T-helper 17 cell (primary cell): ENCODE measurements at regions not wholly inside any gene's neighbourhood (a gene's known extent, or its start where the extent isn't known, plus 50 kb on each side); places are given as distances from the start of the nearest gene placed in this dataset.
A peak's percentile ranks its signal among the peaks of the same experiment; 100 is the strongest.

ENCODE experiments used
- ATAC-seq: fragments of 150-1000 bp; cut with Tn5 transposase; 2 replicates; pipeline ENCODE4 v1.10.0; 2021; ENCODE audit warnings: mild to moderate bottlenecking, moderate library complexity
- DNase-seq, 3 donors: peaks; one replicate each; pipeline versions ENCODE4 v3.0.0 to v3.0.0-alpha.2; 2020 to 2021
- H3K9me3 ChIP-seq: one replicate; pipeline ENCODE4 v1.7.0; 2013; ENCODE audit warnings: low read length, mild to moderate bottlenecking; ENCODE audit not compliant: control insufficient read depth, poor library complexity, severe bottlenecking
- H3K27ac Mint-ChIP-seq: one replicate; pipeline ENCODE4 v1.8.0; 2022; ENCODE audit warnings: mild to moderate bottlenecking, moderate library complexity, mixed read lengths
- H3K27me3 Mint-ChIP-seq: one replicate; pipeline ENCODE4 v1.8.0; 2022; ENCODE audit warnings: mixed read lengths
- H3K36me3 Mint-ChIP-seq: one replicate; pipeline ENCODE4 v1.8.0; 2022; ENCODE audit warnings: low read depth, mixed read lengths
- H3K4me1 Mint-ChIP-seq: one replicate; pipeline ENCODE4 v1.8.0; 2022; ENCODE audit warnings: mild to moderate bottlenecking, mixed read lengths
- H3K4me3 Mint-ChIP-seq: one replicate; pipeline ENCODE4 v1.8.0; 2022; ENCODE audit warnings: mild to moderate bottlenecking, moderate library complexity, mixed read lengths

- Mint-ChIP-seq H3K27ac (no peak overlapping the region), H3K27me3 (no peaks in the 10 kb centered on the region), H3K36me3 (no peaks in the 10 kb centered on the region), H3K4me1 (peaks cover 34% of the 10 kb centered on the region), H3K4me3 (no peak overlapping the region)
- ATAC-seq = no peak
- no peak for DNase-seq
- no peaks in the 10 kb centered on the region for H3K9me3 ChIP-seq
Measured at GRCh38 chr2:8297376-8298231, 384.3 kb upstream of the ID2 start.

- no peak for ATAC-seq
- H3K9me3 ChIP-seq = no peaks in the 10 kb centered on the region
- Mint-ChIP-seq H3K4me1 (peaks cover 46% of the 10 kb centered on the region), H3K4me3 (no peak overlapping the region), H3K27ac (no peak overlapping the region), H3K27me3 (no peaks in the 10 kb centered on the region), H3K36me3 (no peaks in the 10 kb centered on the region)
- no peak for DNase-seq
Measured at GRCh38 chr2:8298783-8299182, 383.1 kb upstream of the ID2 start.

- Mint-ChIP-seq H3K4me3 (no peak overlapping the region), H3K36me3 (no peaks in the 10 kb centered on the region), H3K4me1 (peaks cover 59% of the 10 kb centered on the region), H3K27ac (no peak overlapping the region), H3K27me3 (no peaks in the 10 kb centered on the region)
- ATAC-seq (no peak), DNase-seq (no peak)
- no peaks in the 10 kb centered on the region for H3K9me3 ChIP-seq
Measured at GRCh38 chr2:8300216-8300615, 381.6 kb upstream of the ID2 start.

- H3K27me3 Mint-ChIP-seq = no peaks in the 10 kb centered on the region
- DNase-seq (no peak), ATAC-seq (no peak)
- H3K36me3 Mint-ChIP-seq = no peaks in the 10 kb centered on the region
- peaks cover 62% of the 10 kb centered on the region for H3K4me1 Mint-ChIP-seq
- H3K4me3 Mint-ChIP-seq = no peak overlapping the region
- H3K27ac Mint-ChIP-seq = peak overlapping the region; percentile 91
- H3K9me3 ChIP-seq = no peaks in the 10 kb centered on the region
Measured at GRCh38 chr2:8300905-8301304, 381.0 kb upstream of the ID2 start.

GRCh38 chr2:8303322-8303832 lies 378.5 kb upstream of the ID2 start:
- no peaks in the 10 kb centered on the region for H3K27me3 Mint-ChIP-seq
- peak; percentile 42 to 51 (median 48) for DNase-seq
- peak overlapping the region; percentile 82 for H3K4me3 Mint-ChIP-seq
- H3K36me3 Mint-ChIP-seq = no peaks in the 10 kb centered on the region
- H3K9me3 ChIP-seq = no peaks in the 10 kb centered on the region
- peak; percentile 87 for ATAC-seq
- H3K4me1 Mint-ChIP-seq = peaks cover 66% of the 10 kb centered on the region
- H3K27ac Mint-ChIP-seq = peak overlapping the region; percentile 87

GRCh38 chr2:8304821-8305766 lies 376.8 kb upstream of the ID2 start:
- no peaks in the 10 kb centered on the region for H3K9me3 ChIP-seq
- peaks cover 75% of the 10 kb centered on the region for H3K4me1 Mint-ChIP-seq
- no peak for DNase-seq
- H3K27me3 Mint-ChIP-seq = no peaks in the 10 kb centered on the region
- ATAC-seq = no peak
- no peaks in the 10 kb centered on the region for H3K36me3 Mint-ChIP-seq
- H3K27ac Mint-ChIP-seq = peak overlapping the region; percentile 41
- H3K4me3 Mint-ChIP-seq = no peak overlapping the region

- H3K9me3 ChIP-seq = no peaks in the 10 kb centered on the region
Measured at GRCh38 chr2:8306530-8307351, 375.1 kb upstream of the ID2 start.

GRCh38 chr2:8307606-8308180 lies 374.2 kb upstream of the ID2 start:
- no peak overlapping the region for H3K4me3 Mint-ChIP-seq
- no peaks in the 10 kb centered on the region for H3K9me3 ChIP-seq
- H3K27ac Mint-ChIP-seq = peak overlapping the region; percentile 74
- ATAC-seq (no peak), DNase-seq (no peak)
- no peaks in the 10 kb centered on the region for H3K27me3 Mint-ChIP-seq
- H3K4me1 Mint-ChIP-seq = peaks cover 73% of the 10 kb centered on the region
- no peaks in the 10 kb centered on the region for H3K36me3 Mint-ChIP-seq

More at GRCh38 chr2:8306530-8307351, 375.1 kb upstream of the ID2 start:
- DNase-seq (no peak), ATAC-seq (no peak)
- H3K27me3 Mint-ChIP-seq = no peaks in the 10 kb centered on the region
- no peaks in the 10 kb centered on the region for H3K36me3 Mint-ChIP-seq
- H3K27ac Mint-ChIP-seq = no peak overlapping the region
- peaks cover 73% of the 10 kb centered on the region for H3K4me1 Mint-ChIP-seq
- no peak overlapping the region for H3K4me3 Mint-ChIP-seq

GRCh38 chr2:8309131-8309530 lies 372.7 kb upstream of the ID2 start:
- H3K27me3 Mint-ChIP-seq = no peaks in the 10 kb centered on the region
- H3K36me3 Mint-ChIP-seq = no peaks in the 10 kb centered on the region
- peaks cover 73% of the 10 kb centered on the region for H3K4me1 Mint-ChIP-seq
- H3K9me3 ChIP-seq = no peaks in the 10 kb centered on the region
- no peak for DNase-seq
- H3K27ac Mint-ChIP-seq = peak overlapping the region; percentile 74
- peak overlapping the region; percentile 41 for H3K4me3 Mint-ChIP-seq
- ATAC-seq = no peak

GRCh38 chr2:8310557-8311455 lies 371.1 kb upstream of the ID2 start:
- no peaks in the 10 kb centered on the region for H3K27me3 Mint-ChIP-seq
- ATAC-seq = peak; percentile 75
- peak overlapping the region; percentile 90 for H3K27ac Mint-ChIP-seq
- DNase-seq = no peak
- H3K9me3 ChIP-seq = no peaks in the 10 kb centered on the region
- peak overlapping the region; percentile 81 for H3K4me3 Mint-ChIP-seq
- H3K36me3 Mint-ChIP-seq = no peaks in the 10 kb centered on the region
- peaks cover 63% of the 10 kb centered on the region for H3K4me1 Mint-ChIP-seq

- DNase-seq (no peak), ATAC-seq (no peak)
- Mint-ChIP-seq H3K4me3 (peak overlapping the region; percentile 67), H3K4me1 (peaks cover 60% of the 10 kb centered on the region), H3K27ac (peak overlapping the region; percentile 90), H3K36me3 (peaks cover 2% of the 10 kb centered on the region), H3K27me3 (no peaks in the 10 kb centered on the region)
- no peaks in the 10 kb centered on the region for H3K9me3 ChIP-seq
Measured at GRCh38 chr2:8312221-8312620, 369.6 kb upstream of the ID2 start.
